ENCODE measurements at regions not wholly inside any gene's neighbourhood (a gene's known extent, or its start where the extent isn't known, plus 50 kb on each side); places are given as distances from the start of the nearest gene placed in this dataset.

GRCh38 chr2:235129850-235130249, 178.0 kb downstream of the SH3BP4 start:
- TF ChIP-seq CTCF (IDR thresholded peaks at IDR 0.05; ENCODE audit: insufficient read depth, low read length) (no peak), GABPA (IDR thresholded peaks at IDR 0.05; ENCODE audit: low read depth) (no peak), POLR2AphosphoS5 (IDR thresholded peaks at IDR 0.05; ENCODE audit: low read depth) (no peak)
- TF ChIP-seq, protein P1, sequence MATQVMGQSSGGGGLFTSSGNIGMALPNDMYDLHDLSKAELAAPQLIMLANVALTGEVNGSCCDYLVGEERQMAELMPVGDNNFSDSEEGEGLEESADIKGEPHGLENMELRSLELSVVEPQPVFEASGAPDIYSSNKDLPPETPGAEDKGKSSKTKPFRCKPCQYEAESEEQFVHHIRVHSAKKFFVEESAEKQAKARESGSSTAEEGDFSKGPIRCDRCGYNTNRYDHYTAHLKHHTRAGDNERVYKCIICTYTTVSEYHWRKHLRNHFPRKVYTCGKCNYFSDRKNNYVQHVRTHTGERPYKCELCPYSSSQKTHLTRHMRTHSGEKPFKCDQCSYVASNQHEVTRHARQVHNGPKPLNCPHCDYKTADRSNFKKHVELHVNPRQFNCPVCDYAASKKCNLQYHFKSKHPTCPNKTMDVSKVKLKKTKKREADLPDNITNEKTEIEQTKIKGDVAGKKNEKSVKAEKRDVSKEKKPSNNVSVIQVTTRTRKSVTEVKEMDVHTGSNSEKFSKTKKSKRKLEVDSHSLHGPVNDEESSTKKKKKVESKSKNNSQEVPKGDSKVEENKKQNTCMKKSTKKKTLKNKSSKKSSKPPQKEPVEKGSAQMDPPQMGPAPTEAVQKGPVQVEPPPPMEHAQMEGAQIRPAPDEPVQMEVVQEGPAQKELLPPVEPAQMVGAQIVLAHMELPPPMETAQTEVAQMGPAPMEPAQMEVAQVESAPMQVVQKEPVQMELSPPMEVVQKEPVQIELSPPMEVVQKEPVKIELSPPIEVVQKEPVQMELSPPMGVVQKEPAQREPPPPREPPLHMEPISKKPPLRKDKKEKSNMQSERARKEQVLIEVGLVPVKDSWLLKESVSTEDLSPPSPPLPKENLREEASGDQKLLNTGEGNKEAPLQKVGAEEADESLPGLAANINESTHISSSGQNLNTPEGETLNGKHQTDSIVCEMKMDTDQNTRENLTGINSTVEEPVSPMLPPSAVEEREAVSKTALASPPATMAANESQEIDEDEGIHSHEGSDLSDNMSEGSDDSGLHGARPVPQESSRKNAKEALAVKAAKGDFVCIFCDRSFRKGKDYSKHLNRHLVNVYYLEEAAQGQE (IDR thresholded peaks at IDR 0.05; ENCODE audit: insufficient replicate concordance, low read depth): no peak
